Renal cortex interstitium (tissue), 11 donors: ENCODE measurements at regions not wholly inside any gene's neighbourhood (a gene's known extent, or its start where the extent isn't known, plus 50 kb on each side); places are given as distances from the start of the nearest gene placed in this dataset.

Experiments
- DNase-seq, 11 donors: peaks; one replicate each; pipeline ENCODE4 v3.0.0-alpha.2; 2013; ENCODE audit warnings: low read depth in 9 of 11, low spot score in 4 of 11; ENCODE audit errors: extremely low read depth in 1 of 11

GRCh38 chr5:125198270-125198974 lies 452.0 kb upstream of the ZNF608 start:
- peak; percentile 78 to 92 (median 89) for DNase-seq

DNA sequence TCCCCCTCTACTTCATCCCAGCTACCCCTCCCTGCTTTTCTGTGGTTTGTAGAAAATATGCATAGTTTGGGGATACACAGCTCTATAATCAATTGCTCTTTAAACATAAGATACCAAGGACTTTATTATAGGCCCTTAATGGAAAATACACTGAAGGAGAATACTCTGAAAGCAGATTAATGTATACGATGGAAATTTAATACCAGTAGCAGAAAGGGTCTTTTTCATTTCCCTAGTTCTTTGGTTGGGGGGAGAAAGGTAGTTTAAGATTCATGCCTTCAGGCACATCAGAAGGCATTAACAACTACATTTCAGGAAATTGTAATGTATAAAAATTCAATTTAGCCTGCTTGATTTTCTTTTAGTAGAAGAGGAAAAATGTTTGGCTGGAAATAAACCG lies 452.9 kb upstream of the ZNF608 start:
- no peak for DNase-seq

DNA sequence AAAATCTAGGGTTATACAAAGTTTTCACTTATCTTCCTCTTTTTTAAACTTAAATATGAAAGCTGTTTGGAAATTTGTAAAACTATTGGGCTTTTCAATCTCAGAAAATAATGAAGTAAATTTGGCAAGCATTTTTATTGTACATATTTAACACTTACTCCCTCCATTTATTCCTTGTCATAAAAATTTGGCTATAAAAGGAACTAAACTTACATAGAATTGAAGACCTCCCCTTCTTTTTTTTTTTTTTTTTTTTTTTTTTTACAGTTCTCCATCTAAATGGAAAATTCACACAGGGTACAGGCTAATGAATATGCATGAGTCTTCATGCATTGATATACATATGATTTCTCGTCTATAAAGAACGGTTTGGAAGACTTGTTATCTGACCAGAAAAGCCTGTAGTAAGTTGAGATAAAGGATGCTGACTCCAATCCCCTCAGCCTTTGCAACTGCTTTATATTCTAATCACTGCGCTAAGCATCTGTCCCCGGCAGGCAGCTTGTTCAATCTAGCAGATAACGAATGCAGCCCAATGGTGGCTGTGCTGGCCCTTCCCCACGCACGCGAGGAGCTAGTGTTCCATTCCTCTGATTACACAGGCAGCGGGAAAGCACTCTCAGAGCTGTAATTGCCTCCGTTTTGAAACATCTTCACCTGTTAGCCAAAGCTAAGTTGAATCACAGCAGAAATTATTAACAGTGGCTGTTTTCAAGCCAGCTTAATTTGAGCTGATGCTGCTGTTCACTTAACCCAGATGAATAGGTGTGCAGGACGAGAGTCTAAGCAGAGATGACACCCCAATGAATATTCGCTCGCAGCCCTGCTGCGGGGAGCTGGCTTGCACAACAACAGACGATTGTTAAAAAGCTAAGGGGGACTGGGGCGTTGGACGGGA lies 453.8 kb upstream of the ZNF608 start:
- DNase-seq, result no peak

DNA sequence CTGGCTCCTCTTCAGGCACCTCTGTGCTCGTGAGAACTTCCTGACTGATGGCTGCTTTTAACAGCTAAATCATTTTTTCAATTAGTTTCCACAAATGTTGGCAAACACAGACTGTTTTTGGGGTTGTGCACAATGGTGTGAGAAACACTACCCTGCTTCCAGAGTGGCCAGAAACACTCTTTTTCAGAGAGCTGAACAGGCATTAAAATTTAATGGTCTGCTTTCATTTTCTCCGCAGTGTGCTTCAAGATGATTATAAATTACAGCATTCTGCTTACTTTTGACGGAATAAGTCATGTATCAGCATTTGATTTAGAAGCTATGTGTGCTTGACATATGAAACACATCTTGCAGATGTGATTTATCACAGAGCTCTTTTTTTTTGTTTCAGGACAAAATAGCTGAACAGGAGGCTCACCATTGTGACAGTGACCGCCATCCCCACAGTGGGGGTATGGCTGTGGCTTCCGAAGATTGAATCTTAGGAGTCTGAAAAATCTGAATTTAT lies 454.5 kb upstream of the ZNF608 start:
- DNase-seq, result no peak

DNA sequence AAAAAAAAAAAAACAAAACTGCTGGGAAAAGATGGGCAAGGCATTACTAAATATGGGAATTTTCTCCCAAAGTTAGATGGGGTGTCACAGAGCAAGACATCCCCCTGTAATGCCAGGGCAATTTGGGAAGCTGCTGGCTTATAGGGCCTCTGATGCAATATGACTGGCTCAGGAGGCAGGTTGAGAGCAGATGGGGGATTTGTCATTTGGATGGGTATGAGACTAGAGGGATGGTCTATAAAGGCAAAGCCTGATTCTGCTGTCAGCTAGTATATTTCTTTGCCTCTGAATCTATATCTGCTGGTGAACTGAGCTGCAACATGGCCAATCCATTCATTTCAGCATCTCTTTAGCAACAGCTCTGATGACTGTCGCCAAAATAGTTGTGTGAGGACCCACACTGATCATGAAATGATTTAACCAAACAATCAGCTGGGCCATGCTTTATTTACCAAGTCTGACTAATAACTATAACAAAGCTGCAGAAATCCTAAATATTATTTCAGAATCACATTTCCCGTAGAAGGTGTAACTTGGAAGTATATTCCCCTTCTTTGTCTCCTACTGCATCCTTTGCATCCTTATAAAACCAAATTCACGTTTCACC lies 455.1 kb upstream of the ZNF608 start:
- no peak for DNase-seq

DNA sequence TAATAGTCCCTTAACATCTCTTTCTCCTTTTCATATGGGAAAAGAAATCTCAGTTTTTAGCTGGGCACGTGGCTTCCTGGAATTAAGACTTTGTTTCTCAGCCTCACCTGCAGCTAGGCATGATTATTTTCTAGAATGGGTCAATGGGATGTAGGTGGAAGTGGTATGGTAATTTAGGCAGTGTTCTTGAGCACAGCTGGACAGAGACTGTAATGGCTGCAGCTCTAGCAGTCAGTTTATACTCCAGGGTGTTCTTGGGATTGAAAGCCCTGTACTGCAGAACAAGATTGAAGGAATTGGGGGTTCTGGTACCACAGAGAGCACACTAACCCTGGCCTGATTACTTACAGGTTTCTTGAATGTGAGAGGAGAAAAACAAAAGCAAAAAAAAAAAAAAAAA lies 455.9 kb upstream of the ZNF608 start:
- DNase-seq, result no peak

DNA sequence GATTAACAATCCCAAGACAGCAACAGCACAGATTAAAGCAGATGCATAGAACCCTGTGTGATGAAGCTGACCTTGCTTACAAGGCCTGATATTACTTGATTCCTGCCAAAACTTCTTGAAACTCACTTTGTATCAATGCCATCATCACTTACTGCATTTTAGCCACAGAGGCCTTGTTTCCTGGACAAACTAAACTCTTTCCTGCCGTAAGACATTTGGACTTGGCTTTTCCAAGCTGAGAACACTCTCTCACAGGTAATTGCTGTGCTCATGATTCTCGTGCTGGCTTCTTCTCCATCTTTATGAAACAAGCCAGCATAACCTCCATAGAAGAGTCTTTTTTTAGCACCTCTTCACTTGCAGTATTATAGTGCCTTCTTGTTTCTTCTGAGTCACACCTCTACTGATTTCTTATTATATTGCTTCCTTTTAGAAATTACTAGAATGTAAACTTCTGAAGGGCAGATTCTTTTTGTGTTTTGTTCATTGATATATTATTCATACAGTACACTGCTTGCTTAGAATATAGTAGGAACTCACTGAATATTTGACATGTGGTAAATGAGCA lies 456.5 kb upstream of the ZNF608 start:
- DNase-seq, result no peak

DNA sequence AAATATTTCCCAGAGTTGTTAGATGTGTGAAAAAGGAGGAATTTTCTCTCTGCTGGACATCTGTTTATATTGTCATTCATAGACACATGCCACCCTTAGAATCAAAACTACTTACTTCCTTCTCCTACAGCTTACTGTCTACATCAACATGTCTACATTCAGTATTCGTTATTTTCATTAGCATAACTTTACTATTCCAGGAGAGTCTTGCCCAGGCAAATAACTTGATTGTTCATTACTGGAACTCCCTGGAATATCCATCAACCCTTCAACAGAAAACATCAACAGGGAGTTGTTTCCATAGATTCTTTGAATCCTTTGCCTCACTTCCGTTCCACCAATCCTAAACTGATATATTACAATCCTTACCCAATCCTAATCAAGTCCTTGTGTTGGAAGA lies 457.5 kb upstream of the ZNF608 start:
- DNase-seq, result no peak

DNA sequence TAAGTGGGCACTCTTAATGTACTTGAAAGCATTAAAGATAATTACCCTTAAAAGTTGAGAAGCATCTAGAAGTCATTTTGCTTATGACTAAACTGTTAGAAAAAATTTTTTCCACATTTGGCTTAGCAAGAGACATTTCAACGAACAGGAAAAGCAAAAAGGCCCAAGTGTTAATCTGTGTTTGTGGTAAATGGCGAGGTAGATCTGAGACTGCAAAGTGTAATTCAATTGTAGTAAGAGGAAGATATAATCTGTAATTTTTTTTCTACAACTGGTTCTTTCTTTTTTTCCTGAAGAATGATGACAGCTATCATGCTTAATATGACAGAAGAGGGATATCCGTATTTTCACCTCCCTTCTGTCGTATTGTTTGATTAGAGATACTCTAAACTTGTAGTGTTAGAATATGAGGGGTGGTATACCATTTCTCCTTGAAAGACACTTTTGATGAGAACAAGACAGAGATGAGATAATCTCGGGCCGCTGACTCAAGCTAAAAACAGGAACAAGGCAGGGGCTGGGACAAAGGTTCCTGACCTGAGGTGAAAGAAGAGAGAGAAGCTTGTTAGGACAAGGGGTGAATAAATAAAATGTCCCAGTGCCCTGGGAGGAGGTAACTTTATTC lies 459.3 kb upstream of the ZNF608 start:
- DNase-seq, result no peak

GRCh38 chr5:125207856-125208255 lies 461.4 kb upstream of the ZNF608 start:
- no peak for DNase-seq

GRCh38 chr5:125209650-125210049 lies 463.2 kb upstream of the ZNF608 start:
- DNase-seq, result no peak

DNA sequence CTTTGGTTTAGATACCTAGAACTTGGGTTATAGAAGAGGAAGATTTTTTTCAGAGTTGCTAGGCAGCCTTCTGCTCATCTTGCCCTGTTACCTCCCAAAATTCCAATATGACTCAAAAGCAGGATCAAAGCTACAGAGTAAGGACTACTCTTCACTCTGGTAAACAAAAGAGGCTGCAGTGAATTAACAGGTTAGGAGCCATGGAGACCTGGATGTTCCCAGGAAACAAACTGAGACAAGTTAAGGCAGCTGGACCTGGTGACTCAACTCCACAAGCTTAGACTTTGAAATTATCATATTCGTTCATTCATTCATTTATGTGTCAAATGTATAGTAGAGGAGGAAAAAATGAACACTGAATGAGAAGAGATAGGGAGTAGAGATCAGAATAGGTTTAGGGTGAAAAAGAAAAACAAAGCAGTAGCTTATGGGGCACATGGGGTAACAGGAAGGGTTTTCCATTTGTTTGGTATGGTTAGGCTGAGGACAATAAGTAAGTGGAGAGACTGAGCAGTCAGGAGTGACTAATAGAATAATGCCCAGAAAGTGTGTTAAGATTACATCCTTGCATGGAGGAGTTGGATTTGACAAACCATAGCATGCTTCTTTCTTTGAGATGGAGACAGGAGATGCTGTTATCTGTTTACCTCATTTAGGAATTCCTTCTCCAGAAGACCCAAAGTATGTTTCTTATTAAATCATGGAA lies 464.0 kb upstream of the ZNF608 start:
- no peak for DNase-seq

GRCh38 chr5:125214080-125214479 lies 467.6 kb upstream of the ZNF608 start:
- no peak for DNase-seq

GRCh38 chr5:125215593-125215992 lies 469.2 kb upstream of the ZNF608 start:
- DNase-seq, result no peak

- DNase-seq, result no peak
Observed at GRCh38 chr5:125219710-125220109, 473.3 kb upstream of the ZNF608 start.

- DNase-seq, result no peak
Observed at GRCh38 chr5:125220284-125220683, 473.8 kb upstream of the ZNF608 start.

- no peak for DNase-seq
Observed at GRCh38 chr5:125222597-125223240, 476.3 kb upstream of the ZNF608 start.

- no peak for DNase-seq
Observed at GRCh38 chr5:125225424-125225823, 479.0 kb upstream of the ZNF608 start.
